HG02938 (cell line): ENCODE measurements at regions not wholly inside any gene's neighbourhood (a gene's known extent, or its start where the extent isn't known, plus 50 kb on each side); places are given as distances from the start of the nearest gene placed in this dataset.
"Not testable (repeated sequence)": the region's sequence is repeated elsewhere in the genome, so short reads cannot be mapped to it uniquely, and the experiment has no call there.

Experiments used
- ATAC-seq: cut with Tn5 transposase; IDR thresholded peaks from one replicate; pipeline ENCODE4 v1.9.1; 2021; ENCODE audit warnings: mild to moderate bottlenecking, moderate library complexity; ENCODE audit not compliant: unreplicated experiment

DNA sequence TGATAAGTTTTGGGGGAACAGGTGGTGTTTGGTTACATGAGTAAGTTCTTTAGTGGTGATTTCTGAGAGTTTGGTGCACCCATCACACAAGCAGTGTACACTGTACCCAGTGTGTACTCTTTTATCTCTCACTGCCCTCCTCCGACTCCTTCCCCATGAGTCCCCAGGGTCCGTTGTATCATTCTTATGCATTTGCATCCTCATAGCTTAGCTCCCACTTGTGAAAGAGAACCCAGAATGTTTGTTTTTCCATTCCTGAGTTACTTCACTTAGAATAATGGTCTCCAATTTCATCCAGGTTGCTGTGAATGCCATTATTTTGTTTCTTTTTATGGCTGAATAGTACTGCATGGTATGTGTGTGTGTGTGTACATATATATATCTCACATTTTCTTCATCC lies 295.8 kb upstream of the GRAMD2B start:
- not testable (repeated sequence) for ATAC-seq

DNA sequence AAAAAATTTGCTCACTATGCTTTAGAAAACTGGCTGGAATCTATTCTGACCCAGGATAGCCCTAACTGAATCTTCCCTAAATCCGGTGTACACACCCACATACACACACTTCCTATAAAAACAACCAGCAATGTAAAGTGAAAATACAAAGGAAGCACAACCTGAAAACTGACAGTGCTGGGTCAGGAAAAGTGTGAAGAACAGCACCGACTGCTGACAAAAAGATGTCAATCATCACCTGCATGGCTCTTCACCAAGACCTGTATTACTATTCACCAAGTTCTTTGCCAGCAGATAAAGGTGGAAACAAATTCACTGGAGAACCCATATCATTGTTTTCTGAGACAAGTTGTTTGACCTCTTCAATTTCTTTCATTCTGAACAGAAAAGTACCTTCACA lies 293.8 kb upstream of the GRAMD2B start:
- no peak for ATAC-seq

DNA sequence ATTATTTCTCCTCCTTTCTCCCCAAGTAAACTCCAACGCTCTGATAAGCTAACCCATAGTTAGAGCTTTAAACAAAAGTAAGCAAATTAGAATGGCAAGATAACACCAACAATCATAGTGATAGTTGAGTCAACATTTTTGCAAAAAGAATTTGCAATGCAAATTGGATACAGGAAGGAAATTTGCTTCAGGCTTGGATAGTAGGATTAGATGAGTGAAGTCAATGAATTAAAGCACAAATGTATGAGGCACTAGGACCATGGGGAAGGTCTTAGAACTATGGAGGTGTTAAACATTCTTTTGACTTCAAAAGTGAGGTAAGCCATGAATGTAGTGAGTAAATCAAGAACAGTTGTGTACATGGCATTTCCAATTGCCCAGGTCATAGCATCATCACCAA lies 289.8 kb upstream of the GRAMD2B start:
- ATAC-seq, result no peak

DNA sequence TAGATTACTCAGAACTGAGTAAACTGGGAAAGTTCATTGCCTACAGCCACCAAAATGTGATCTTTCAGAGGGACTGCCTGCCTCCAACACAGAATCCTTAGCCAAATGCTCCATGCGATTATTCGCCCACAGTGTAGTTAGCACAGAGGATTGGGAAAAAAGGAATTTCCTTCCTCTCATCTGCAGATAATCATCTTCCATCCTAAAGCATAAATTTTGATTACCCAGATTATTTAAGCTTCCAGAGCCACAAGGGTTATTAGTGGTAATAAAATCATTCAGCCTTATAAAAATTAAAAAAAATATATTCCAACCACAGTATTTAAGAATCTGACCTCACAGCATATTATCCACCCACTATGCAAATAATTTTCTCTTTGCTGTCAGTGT lies 285.3 kb upstream of the GRAMD2B start:
- ATAC-seq, result no peak

DNA sequence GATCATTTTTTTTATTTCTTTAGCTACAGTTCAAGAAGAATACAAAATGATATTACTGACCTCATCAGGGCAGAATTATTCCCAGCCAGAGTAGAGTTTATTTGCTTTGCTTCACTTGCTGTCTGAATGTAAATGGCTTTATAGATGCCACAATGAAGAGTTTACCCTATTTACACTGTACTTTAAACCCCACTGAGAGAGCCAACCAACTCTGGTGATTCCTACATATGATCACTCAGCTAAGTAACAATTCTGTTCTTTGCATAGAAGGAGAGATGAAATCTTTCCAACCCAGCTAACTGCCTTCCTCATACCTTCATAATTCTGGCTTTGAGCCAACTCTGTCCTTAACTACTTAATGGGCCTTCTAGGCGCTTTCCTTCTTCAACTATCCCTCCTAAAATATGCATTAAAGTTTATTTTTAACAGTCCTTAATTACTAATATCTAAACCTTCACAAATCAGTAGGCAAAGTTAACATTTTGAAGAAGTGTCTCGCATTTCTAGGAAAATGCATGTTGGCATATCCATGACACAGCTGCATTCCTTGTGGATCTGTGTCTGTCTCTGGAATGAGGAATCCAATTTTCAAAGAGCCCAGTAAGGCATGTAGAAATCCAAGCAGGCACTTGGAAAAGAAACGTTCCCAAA lies 284.8 kb upstream of the GRAMD2B start:
- no peak for ATAC-seq

DNA sequence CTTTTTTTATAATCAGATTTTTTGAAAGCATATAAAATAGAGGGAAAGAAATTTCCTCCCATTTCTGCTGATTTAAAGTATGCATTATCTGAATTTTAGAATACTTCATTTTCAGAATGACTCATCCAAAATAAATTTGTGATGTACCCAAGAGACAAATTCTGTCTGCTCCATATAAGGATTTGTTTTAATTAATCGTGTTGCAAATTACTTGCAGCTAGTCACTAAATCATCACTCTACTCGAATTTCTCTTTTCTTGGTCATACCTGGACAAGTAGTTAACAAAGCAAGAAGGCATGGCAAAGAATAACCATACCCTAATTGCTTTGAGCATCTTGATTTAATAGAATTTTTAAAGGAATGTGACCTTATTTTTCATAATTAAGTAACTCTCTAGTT lies 284.1 kb upstream of the GRAMD2B start:
- ATAC-seq, result no peak

DNA sequence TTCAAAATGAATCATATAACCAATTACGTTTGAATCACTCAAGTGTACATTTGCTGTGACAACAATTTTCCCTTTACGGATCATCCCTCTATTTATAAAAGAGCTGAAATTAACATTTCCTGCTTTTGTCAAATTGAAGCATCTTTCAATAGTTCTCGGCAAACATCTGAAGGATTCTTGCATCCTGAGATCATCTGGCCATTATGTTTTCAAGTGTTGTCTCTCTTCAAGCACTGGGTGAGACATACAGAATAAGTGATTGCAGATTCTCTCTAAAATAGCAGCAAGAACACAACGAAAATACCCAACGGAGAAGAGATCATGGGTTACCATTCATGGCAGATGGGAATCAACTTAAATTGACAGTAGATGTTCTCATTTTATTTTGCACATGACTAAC lies 283.4 kb upstream of the GRAMD2B start:
- no peak for ATAC-seq

DNA sequence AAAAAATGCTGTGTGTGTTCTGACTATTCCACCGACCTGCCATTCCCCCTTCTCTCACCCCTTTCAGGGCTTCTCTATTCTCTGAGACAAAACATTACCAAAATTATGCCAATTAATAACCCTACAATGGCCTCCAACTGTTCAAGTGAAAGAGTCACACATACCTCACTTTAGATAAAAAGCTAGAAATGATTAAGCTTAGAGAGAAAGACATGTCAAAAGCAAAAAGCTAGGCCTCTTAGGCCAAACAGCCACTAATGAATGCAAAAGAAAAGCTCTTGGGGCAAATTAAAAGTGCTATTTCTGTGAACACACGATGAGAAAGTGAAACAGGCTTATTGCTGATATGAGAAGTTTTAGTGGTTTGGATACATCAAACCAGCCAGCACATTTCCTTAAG lies 279.6 kb upstream of the GRAMD2B start:
- ATAC-seq, result peak; percentile 64

DNA sequence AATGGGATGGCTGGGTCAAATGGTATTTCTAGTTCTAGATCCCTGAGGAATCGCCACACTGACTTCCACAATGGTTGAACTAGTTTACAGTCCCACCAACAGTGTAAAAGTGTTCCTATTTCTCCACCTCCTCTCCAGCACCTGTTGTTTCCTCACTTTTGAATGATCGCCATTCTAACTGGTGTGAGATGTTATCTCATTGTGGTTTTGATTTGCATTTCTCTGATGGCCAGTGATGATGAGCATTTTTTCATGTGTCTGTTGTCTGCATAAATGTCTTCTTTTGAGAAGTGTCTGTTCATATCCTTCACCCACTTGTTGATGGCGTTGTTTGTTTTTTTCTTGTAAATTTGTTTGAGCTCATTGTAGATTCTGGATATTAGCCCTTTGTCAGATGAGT lies 272.9 kb upstream of the GRAMD2B start:
- ATAC-seq, result not testable (repeated sequence)

DNA sequence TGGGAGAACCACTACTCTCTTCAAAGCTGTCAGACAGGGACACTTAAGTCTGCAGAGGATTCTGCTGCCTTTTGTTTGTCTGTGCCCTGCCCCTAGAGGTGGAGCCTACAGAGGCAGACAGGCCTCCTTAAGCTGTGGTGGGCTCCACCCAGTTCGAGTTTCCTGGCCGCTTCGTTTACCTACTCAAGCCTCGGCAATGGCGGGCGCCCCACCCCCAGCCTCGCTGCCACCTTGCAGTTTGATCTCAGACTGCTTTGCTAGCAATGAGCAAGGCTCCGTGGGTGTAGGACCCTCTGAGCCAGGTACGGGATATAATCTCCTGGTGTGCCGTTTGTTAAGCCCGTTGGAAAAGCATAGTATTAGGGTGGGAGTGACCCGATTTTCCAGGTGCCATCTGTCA lies 267.9 kb upstream of the GRAMD2B start:
- ATAC-seq, result not testable (repeated sequence)

DNA sequence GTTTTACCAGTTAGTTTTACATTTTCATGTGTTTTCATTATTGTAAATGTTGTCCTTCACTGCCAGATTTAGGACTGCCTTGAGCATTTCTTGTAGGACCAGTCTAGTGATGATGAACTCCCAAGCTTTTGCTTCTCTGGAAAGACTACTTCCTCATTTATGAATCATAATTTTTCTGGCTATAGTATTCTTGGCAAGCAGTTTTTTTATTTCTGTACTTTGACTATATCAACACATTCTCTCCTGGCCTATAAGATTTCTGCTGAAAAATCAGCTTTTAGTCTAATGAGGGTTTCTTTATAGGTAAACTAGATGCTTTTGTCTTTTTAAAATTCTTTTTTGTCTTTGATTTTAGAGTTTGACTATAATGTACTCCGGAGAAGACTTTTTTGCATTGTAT lies 256.8 kb upstream of the GRAMD2B start:
- no peak for ATAC-seq

DNA sequence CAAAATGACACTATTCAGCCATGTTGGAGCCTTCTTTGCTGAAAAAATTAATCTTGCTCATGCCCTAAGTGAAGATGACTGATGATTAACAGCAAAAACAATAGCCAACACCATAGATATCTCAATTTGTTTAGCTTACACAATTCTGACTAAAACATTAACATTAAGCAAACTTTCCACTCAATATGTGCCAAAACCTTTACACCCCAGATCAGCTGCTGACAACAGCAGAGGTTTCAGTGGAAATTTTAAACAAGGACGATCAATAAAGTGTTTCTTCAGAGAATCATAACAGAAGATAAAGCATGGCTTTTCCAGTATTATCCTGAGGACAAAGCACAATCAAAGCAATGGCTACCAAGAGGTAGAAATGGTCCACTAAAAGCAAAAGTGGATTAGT lies 254.4 kb upstream of the GRAMD2B start:
- ATAC-seq, result no peak

DNA sequence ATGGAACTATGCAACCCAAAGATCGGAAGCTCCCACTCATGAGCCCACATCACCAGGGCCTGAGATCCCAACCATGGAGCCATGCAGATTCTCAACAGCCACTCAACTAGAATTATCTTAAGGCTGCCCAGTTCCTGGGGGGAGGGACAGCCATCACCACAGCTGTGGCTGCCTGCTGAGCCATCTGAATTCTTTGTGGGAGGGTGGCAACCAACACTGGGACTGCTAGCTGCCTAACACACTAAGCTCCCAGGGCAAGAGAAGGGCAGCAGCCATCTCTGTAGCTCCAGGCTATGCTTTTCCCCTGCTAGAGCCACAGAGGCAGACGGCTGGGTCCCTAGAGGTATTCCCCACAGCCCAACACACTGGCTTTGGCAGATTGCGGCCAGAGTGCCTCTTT lies 251.3 kb upstream of the GRAMD2B start:
- ATAC-seq, result no peak

DNA sequence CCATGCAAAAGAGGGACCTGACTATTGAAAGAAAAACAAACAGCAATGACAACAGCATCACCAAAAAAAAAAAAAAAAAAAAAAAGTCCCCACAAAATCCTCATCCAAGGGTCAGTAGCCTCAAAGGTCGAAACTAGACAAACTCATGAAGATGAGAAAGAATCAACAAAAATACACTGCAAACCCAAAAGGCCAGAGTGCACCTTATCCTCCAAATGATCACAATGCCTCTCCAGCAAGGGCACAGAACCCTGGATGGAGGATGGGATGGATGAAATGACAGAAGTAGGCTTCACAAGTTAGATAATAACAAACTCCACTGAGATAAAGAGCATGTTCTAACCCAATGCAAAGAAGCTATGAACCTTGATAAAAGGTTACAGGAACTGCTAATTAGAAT lies 250.4 kb upstream of the GRAMD2B start:
- ATAC-seq, result no peak

DNA sequence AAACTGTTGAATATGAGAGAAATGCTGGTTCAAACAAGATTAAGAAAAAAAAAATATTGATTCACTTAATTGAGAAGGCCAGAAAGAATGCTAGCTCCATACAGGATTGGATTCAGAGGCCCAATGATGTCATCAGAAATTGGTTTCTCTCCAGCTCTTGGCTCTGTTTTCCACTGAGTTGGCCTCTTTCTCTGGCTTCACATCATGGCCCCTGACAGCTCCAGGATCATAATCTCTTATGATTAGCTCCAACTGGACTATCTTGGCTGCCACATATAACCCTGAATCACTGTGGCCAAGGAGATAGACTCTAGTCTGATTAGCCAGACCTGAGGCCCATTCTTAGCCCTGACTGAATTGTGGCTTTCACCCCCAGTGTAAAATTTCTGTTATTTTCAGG lies 244.7 kb upstream of the GRAMD2B start:
- ATAC-seq, result no peak

DNA sequence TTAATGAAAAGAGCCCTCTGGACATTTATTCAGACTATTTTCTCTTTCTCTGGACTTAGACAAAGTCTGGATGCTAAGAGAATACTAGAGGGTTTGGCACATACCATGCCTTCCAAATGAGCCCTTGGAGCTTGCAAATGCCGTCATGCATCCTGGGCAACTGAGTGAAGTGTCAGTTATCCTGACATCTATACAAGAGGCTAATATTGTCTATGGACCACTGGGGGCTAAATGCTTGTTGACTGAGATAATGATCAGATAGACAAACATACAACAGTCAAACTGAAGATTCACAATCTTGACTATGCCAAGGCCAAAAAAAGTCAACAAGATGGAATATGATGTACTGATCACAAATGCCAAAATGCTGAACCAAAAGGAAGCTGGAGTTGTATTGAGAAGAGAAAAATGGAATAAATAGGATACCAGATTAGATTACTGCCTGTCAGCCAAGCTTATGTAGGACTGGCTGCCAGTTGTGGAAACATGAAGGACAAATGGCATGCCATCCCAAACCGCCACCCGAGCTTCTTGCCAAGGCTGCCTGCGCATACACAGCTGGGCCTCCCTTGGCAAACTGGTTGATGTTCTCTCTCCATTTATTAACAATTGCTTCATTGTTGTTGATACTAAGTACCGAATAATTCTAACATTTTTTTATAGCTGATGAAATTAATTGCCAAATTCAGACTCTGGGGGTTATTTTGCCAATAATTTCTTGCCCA lies 240.1 kb upstream of the GRAMD2B start:
- ATAC-seq, result no peak

DNA sequence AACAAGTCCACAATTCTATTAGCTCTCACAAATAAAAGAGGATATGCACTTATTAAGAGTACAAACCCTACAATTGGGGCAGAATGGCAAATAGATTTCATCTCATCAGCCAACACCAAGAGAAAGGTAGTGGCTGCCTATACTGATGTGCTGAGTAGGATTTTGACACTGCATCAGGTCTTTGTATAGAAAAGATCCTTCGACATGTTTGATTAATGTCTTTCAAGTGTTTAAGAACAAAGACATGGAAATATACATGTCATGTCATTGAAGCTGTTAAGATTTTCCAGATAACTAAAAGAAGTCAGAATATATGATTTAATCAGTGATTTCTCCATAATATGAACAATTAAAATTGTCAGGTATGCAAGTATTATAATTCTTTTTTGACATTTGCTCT lies 238.7 kb upstream of the GRAMD2B start:
- no peak for ATAC-seq

DNA sequence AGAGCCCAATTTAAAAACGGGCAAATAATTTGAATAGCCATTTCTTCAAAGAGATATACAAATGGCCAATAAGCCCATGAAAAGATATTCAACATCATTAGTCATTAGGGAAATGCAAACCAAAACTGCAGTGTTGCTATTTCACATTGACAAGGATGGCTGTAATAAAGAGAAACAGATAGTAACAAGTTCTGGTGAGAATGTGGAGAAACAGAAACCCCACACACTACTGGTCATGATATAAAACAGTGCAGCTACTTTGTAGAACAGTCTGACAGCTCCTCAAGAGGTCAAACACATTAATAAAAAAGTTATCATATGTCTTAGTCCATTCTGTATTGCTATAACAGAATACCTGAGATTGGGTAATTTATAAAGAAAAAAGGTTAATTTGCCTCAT lies 237.0 kb upstream of the GRAMD2B start:
- no peak for ATAC-seq

DNA sequence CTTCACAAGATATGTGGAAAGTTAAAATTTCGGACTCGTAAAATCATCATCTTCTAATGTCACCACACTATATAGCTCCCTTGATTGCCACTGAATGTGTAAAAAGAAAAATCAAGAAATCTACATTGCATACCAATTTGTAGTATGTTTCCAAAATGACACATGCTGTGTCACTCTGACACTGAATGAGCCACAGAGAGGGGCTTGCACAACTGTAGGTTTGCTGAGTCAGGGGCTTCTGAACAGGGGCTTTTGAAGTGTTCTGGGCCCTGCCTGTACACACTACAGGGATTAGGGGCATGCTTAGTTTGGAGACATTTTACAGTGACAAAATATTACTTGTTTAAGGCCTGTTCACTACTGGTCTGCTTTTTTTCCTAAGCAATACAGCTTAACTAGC lies 234.4 kb upstream of the GRAMD2B start:
- no peak for ATAC-seq

DNA sequence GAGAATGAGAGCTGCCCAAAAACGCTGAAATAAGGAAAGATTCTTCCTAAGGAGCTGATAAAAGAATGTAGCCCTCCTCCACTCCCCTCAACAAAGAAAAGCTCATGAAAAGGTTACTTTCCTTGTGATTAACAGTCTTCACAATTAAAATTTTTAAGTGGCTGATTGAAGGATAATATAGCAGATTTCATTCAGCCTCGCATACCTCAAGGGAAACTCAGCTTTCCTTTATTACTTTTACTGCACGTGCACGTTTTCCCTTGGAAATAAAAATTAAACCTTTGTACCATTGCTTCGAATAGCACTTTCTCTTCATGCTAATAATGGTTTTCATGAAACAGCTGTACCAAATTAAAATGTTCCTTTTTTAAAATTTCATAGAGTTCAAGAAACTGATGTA lies 234.0 kb upstream of the GRAMD2B start:
- ATAC-seq, result no peak

DNA sequence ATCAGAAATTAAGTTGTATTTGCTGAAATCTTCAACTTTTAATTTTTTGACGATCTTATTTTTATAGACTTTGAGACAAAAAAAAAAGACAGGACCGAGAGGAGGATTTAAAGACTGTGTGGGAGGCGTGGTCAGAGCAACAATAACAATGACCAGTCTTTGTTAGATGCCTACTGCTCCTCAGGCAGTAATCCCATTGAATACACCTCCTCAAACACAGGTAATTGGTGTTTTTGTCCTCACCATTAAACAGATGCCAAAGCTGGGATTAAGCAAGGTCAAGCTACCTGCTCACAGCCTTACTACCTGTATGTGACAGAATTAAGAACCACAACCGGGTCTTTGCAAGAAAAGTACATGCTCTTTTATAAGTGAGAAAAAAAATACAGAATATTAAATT lies 233.3 kb upstream of the GRAMD2B start:
- no peak for ATAC-seq

DNA sequence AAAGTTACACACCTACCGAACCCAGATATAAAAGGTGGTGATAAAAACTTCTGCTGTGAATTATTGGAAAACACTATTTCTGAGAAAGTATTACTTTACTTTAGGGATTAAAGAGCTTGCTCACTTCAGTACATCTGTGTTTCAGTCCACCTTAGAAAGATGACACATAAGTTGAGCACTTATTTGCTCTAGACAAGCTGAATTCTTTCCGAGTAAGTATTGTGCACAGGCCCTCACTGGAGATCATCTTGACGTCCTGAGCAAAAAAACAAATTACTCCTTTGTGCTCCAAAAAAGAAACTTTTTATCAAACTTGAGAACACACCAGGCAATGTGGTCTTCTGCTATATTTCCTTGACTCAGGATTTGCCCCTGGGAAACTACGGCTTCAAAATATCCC lies 231.0 kb upstream of the GRAMD2B start:
- ATAC-seq, result no peak
